ENCODE measurements at regions not wholly inside any gene's neighbourhood (a gene's known extent, or its start where the extent isn't known, plus 50 kb on each side); places are given as distances from the start of the nearest gene placed in this dataset.

DNA sequence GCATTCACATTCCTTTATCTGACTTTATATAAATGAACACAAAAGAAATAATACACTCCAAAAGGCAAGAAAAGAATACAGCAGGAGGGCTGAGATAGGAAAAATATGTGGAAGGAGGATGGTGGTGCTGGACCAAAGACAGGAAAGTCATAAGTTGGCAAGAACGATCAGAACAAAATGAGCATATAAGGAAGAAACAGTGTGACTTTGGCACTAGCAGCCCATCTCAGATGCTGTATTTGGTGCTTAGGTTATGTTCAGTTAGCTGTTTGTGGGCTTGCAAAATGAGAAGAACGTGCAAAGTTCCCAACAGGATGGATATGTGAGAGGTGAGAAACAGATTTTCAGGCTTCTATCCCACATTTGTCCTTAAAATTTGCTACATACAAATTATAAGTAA lies 719.8 kb upstream of the ADGRL4 start:
- no peak overlapping the region for H3K4me3 ChIP-seq
- no peaks in the 10 kb centered on the region for H3K4me1 ChIP-seq
- intact Hi-C loops (cut with DNase I; ENCODE audit: low total_unique reads), result no loop called here
- peaks cover 0 to 13% (median 0%) of the 10 kb centered on the region in 8 donors for H3K9me3 ChIP-seq
- H3K27ac ChIP-seq, result no peak overlapping the region
- DNase-seq, result no peak
- TF ChIP-seq, protein P1, sequence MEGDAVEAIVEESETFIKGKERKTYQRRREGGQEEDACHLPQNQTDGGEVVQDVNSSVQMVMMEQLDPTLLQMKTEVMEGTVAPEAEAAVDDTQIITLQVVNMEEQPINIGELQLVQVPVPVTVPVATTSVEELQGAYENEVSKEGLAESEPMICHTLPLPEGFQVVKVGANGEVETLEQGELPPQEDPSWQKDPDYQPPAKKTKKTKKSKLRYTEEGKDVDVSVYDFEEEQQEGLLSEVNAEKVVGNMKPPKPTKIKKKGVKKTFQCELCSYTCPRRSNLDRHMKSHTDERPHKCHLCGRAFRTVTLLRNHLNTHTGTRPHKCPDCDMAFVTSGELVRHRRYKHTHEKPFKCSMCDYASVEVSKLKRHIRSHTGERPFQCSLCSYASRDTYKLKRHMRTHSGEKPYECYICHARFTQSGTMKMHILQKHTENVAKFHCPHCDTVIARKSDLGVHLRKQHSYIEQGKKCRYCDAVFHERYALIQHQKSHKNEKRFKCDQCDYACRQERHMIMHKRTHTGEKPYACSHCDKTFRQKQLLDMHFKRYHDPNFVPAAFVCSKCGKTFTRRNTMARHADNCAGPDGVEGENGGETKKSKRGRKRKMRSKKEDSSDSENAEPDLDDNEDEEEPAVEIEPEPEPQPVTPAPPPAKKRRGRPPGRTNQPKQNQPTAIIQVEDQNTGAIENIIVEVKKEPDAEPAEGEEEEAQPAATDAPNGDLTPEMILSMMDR (IDR thresholded peaks at IDR 0.05 in 8 of 11, conservative IDR thresholded peaks at IDR 0.05 in 3 of 11), result no peak
- TF ChIP-seq POLR2A (IDR thresholded peaks at IDR 0.05), result no peak
- no peak for TF ChIP-seq POLR2AphosphoS5 (IDR thresholded peaks at IDR 0.05)
- no peaks in the 10 kb centered on the region for H3K36me3 ChIP-seq
- no peaks in the 10 kb centered on the region for H3K27me3 ChIP-seq (replicated peaks in 1 of 7)
- 59 to 83% (median 65%) methylated on average over 2 of the region's 2 CpGs for WGBS, 5 donors

DNA sequence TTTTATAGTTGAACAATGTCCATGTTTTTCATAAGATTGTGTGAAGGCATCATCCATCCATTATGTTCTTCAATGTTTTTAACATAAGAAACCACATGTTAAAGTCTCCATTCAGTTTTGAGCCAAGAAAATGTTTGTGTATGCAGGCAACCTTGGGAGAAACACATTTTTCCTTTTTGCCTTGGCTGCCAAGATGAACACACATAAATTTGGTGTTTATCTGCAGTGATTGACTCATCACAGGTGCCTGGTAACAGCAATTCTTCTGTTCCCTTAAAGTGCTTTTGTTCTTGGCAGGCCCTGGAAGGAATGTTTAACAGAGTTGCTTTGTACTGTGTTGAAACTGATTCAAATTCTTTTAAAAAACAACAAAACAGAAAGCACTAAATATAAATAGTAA lies 709.9 kb upstream of the ADGRL4 start:
- Histone ChIP-seq H3K4me3 (no peak overlapping the region), H3K9me3 (peaks cover 0 to 23% (median 14%) of the 10 kb centered on the region in 8 donors), H3K27ac (no peak overlapping the region), H3K36me3 (no peaks in the 10 kb centered on the region), H3K4me1 (no peaks in the 10 kb centered on the region), H3K27me3 (replicated peaks in 1 of 7) (no peaks in the 10 kb centered on the region)
- intact Hi-C loops (cut with DNase I; ENCODE audit: low total_unique reads), result no loop called here
- TF ChIP-seq POLR2A (IDR thresholded peaks at IDR 0.05) (no peak), POLR2AphosphoS5 (IDR thresholded peaks at IDR 0.05) (no peak)
- TF ChIP-seq, protein P1 (IDR thresholded peaks at IDR 0.05 in 8 of 11, conservative IDR thresholded peaks at IDR 0.05 in 3 of 11), result no peak
- DNase-seq, result no peak

DNA sequence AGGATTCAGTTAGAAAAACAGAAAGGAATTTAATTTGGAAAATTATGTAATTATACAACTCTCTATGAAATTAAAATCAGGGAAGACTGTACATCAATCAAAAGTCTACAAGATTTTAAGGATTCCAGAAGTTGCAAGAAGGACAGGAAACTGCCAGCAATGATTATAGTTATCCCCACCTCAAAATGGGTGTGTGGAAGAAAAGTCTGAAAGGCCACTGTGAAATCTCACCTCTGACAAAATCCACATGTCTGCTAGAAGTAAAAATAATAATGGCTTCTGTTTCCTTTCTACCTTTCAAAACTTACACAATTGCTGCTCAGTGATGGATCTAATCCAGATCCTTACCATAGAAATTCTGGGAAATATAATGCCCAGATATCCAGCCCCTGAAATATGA lies 708.1 kb upstream of the ADGRL4 start:
- no peak overlapping the region for H3K4me3 ChIP-seq
- intact Hi-C loops (cut with DNase I; ENCODE audit: low total_unique reads), result no loop called here
- H3K9me3 ChIP-seq, result peaks cover 0 to 18% (median 7%) of the 10 kb centered on the region in 8 donors
- no peaks in the 10 kb centered on the region for H3K36me3 ChIP-seq
- TF ChIP-seq POLR2AphosphoS5 (IDR thresholded peaks at IDR 0.05), result no peak
- no peak for TF ChIP-seq POLR2A (IDR thresholded peaks at IDR 0.05)
- TF ChIP-seq, protein P1 (IDR thresholded peaks at IDR 0.05 in 8 of 11, conservative IDR thresholded peaks at IDR 0.05 in 3 of 11), result no peak
- no peaks in the 10 kb centered on the region for H3K27me3 ChIP-seq (replicated peaks in 1 of 7)
- no peak for DNase-seq
- no peak overlapping the region for H3K27ac ChIP-seq
- H3K4me1 ChIP-seq, result no peaks in the 10 kb centered on the region

DNA sequence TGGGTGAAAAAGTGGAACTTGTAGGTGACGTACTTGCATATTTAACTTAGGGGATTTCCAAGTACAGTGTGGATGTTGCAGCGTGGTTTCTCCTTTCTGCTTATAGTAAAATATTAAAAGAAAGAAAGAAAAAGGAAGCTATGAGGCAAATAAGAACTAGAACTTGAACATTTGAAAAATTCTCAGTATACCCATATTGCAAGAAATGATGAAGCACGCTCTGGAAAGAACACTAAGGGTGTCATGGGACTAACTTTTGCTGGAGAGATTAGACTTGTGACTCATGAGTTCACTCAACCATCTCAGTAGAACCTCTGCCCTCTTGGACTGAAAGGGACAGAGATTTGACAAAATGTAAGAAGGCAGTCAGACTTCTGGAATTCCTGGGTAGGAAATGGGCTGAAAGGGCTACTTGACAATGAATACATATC lies 704.5 kb upstream of the ADGRL4 start:
- WGBS, 5 donors, result 20 to 53% (median 34%) methylated on average over 3 of the region's 3 CpGs
- no peak for TF ChIP-seq POLR2A (IDR thresholded peaks at IDR 0.05)
- TF ChIP-seq POLR2AphosphoS5 (IDR thresholded peaks at IDR 0.05), result no peak
- TF ChIP-seq, protein P1 (IDR thresholded peaks at IDR 0.05 in 8 of 11, conservative IDR thresholded peaks at IDR 0.05 in 3 of 11), result no peak
- Histone ChIP-seq H3K4me1 (no peaks in the 10 kb centered on the region), H3K9me3 (no peaks in the 10 kb centered on the region), H3K27me3 (replicated peaks in 1 of 7) (no peaks in the 10 kb centered on the region), H3K4me3 (no peak overlapping the region), H3K36me3 (no peaks in the 10 kb centered on the region), H3K27ac (peak overlapping the region in 7 of 8 donors; percentile 40 to 84 (median 67))
- intact Hi-C loops (cut with DNase I; ENCODE audit: low total_unique reads), result no loop called here
- no peak for DNase-seq
